ENCODE measurements at regions not wholly inside any gene's neighbourhood (a gene's known extent, or its start where the extent isn't known, plus 50 kb on each side); places are given as distances from the start of the nearest gene placed in this dataset.
"Not testable (repeated sequence)": the region's sequence is repeated elsewhere in the genome, so short reads cannot be mapped to it uniquely, and the experiment has no call there.

DNA sequence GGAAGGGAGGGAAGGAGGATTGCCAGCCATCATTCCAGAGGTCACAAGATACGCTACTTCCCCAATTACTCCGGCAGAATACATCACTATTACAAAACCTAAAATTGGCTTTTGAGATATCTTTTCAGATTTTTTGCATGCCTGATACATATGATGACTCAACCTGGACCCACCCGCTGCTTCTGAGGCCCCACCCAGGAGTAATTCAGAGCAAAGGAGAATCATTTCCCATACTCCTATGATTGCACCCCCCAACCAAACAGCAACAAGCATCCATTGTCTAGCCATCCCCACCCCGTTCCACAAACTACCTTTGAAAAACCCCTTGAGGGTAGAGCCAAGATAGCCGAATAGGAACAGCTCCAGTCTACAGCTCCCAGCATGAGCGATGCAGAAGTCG, 163.5 kb upstream of the GJE1 start:
- no peak for DNase-seq

DNA sequence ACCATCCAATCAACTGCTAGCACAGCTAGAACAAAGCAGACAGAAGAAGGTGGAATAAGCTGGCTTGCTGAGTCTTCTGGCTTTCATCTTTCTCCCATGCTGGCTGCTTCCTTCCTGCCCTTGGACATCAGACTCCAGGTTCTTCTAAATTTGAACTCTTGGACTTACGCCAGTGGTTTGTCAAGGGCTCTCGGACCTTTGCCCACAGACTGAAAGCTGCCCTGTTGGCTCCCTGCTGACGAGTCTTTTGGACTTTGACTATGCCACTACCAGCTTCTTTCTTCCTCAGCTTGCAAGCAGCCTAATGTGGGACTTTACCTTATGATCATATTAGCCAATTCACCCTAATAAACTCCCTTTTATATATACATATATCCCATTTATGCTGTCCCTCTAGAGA, 164.1 kb upstream of the GJE1 start:
- no peak for DNase-seq

DNA sequence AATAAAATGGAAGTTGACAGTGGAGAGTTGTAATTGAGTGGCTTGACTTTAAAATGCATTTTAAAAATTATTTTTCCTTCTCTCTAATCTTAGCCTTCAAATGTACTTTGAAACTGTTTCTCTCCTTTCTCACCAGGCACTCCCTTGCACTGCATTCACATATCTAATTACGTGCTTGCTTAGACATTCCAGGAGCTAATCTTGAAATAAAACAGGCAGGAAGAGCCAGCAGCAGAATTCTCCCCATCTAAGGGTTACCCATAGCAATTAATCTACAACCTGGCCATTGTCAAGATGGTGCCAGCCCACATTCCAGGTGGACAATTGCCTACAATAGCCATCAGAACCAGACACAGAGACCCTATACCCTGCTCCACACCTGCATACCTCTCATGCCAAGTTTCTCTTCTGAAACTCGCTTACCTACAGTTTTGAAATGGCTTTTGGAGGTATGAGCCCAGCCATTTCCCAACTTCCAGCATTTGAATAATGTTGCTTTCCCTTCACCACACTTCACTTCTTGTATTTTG, 167.6 kb upstream of the GJE1 start:
- DNase-seq: no peak

DNA sequence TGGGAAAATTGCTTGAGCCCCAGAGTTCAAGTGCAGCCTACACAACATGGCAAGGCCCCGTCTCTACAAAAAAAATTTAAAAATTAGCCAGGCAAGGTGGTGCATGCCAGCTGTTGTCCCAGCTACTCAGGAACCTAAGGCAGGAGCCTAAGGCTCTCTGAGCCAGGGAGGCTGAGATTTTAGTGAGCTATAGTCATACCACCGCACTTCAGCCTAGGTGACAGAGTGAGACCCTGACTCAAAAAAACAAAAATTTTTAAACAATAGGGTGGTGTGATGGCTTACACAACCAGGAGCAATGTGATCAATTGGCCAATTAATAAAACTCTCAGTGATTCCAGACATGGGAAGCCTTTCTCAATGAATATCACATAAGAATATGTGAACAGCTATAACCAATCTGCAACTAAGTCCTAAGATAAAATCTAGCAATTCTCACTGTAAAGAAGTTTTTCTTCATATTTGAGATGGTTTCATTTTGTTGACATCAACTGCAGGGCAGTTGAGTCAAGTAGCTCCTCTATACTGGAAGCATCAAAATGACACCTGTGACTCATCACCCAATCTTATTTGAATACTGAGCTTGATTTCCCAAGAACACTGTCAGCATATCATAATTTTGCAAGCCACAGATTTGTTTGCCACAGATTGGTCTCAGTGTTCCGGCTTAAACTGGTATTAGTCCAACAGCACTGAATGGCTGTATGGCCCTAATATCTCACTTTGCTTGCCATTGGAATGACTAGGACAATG, 169.0 kb upstream of the GJE1 start:
- no peak for DNase-seq

DNA sequence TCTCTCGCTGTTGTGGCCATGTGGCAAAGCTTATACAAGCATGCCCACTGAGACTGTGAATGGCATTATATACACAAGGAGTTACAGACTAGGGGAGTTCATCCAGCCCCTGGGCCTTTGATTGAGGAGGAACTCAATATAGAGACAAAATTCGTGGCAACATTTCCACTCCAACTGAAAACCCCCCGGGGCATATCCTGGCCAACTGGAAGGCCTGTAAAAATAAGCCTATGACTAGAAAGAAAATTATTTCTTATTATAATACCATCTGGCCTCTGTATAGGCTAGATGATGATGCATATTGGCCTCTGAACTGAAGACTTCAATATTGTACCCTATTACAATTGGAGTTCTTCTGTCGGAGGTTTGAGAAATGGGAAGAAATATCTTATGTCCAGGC, 175.5 kb upstream of the GJE1 start:
- no peak for DNase-seq

DNA sequence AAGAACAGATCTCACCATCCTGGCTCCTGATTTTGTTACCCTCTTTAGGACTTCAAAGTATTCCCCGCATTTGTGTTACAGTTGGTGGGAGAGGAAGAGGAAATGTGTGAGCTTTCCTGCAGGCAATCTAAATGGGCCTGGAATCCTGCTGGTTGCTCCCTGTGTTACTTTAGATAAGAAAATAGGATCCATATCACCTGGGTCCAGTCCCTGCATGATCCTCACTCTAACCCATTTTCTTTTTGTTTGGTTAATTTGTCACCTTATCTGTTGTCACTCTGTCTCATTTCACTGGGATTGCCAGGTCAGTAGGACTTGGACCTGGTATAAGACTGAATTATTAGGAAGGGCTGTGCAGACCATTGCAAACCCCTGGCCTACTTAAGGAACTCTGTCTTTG, 175.9 kb upstream of the GJE1 start:
- no peak for DNase-seq

DNA sequence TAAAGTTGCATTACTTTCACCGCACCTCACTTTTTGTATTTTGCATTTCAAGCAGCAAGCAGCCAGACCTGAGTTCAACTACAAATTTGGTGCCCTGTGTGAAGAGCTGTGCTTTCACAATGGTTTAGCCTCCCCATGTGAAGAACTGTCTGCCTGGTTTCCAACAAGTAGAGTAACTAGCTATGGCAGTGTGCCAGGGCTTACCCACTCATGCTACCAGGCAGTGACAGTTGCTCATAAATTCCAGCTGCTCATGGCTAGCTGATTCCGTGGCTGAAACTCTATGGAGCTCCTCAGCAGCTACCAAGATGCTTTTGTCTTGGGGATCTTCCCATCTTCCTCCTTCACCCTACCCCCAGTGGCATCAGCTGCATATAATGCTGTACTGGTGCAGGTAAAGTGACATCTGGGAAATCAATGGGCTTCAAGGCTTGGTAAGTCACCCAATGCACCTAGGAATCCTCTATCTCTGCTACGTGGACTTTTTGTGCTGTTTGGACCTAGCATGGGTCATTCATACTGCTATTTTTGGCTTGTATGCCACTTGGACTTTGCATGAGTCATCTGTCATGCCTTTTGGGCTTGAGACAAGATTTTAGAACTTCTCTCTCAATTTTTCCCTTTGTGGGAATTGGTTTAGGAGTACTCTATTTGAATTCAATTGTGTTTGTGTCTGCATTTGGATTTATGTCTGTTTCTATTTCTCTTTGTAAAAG, 176.5 kb upstream of the GJE1 start:
- no peak for DNase-seq

DNA sequence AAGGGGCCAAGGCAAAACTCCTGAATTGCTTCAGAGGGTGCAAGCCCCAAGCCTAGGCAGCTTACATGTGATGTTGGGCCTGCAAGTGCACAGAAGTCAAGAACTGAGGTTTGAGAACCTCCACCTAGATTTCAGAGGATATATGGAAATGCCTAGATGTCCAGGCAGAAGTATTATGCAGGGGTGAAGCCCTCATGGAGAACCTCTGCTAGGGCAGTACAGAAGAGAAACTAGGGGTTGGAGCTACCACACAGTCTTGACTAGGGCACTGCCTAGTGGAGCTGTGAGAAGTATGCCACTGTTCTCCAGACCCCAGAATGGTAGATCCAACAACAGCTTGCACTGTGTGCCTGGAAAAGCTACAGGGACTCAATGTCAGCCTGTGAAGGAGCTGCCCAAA, 179.7 kb upstream of the GJE1 start:
- DNase-seq: no peak

DNA sequence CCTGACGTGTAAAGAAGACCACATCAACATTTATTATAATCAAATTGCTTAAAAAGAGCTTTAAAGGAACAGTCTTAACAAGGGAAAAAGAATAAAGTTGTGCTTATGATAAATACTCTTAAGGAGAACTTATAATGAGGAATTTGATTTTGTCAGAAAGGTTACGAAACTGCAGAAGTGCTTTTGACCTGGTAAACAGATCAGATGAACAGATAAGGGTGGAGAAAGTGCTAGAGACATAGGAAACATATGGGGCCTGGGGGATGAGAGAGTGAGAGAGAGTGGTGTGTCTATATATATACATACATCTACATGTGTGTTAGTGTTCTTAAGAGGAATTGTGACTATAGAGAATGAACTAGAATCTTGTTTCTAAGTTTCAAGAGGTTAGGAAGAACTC, 186.2 kb upstream of the GJE1 start:
- DNase-seq: no peak

DNA sequence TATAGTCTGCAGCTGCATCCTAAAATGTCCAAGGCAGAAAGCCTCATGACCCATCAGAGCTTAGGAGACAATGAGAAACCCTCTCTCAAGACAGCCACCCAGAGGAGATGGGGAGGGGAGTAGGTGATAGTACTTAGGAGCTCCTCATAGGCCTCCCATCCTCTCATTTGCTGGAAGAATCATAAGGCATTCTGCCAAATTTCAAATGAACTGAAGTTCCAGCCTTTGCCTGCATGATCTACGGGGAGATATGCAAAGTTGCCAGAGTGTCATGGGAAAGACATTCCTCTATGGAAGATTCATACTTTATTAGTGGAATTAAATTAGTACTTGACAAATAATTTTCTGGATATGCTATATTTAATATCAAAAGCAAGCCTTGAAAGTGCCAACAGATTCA, 194.1 kb upstream of the GJE1 start:
- DNase-seq: no peak

DNA sequence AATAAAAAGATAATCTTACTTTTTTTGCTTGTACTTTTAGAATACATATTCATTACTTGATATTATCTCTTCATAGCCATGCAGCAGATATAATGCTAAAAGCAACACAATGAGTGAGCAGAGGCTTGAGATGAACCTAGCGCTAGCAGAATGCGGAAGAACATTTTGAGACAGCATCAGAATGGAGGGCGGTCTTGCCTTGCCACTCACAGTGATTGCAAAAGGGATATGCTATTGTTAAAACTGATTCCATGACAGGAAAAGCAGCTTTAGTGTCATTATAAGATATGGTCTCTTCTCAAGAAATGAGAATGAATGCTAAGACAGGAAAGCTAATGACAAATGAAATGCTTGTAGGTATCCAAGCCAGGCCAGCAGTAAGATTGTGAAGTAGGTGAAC, 200.0 kb upstream of the GJE1 start:
- DNase-seq: no peak

DNA sequence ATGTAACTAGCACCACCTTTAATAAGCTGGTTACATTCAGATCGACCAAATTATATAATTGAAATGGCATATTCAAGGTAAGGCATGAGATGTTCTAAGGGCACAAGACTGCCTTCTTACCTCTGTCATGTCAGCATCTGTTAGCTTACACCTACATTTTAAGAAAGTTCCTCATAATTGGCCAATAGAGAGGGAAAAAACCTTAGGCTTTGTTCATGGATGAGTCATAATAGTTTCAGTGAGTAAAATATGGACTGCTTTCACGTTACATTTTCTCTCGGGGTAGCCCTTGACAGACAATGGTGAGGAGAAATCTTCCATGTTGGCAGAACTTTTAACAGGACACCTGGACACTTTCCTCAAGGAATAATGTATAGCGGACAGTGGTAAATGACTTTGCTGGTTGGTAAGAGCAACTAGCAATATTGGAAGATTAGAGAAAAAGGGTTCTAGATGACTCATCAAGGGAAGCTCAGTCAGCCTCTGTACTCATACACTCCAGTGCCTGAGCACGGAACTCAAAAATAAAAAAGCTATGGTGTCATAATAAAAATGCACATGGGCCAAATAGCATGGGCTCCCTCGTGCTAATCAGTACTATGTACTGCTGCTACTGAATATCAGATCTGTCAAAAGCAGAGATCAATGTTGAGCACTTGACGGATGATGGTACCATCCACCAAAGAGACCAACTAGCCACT, 206.4 kb upstream of the GJE1 start:
- not testable (repeated sequence) for DNase-seq

DNA sequence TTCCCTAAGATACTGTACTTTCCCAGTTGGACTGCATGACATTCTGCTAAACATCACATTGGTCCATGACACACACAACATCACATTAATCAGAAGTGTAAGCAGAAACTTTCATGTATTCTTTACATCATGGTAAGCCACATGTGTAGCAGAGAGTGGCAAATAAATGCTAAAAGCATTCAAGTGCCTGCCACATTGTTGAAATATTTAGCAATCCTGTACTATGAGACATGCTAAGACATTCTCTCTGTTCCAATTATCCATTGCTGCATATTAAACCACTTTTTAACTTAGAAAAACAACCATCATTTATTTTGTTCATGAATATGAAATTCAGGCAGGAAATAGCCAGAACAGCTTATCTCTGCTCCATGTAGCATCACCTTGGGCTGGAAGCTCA, 207.7 kb upstream of the GJE1 start:
- DNase-seq: no peak

DNA sequence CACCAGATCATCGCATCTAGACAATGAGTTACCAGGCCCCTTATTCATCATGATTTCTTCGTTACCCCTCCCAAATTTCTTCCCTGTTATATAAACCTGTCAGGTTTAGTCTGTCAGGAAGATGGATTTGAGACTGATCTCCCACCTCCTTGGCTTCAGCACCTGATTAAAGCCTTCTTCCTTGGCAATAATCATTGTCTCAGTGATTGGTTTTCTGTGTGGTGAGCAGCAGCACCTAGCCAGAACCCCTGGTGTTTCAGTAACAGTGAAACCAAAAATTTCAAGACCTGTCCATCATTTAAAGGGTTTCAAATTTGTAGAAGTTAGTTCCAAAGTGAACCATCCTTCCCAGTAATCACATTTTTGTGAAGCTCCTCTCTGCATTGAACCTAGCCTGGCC, 209.8 kb upstream of the GJE1 start:
- DNase-seq: no peak

DNA sequence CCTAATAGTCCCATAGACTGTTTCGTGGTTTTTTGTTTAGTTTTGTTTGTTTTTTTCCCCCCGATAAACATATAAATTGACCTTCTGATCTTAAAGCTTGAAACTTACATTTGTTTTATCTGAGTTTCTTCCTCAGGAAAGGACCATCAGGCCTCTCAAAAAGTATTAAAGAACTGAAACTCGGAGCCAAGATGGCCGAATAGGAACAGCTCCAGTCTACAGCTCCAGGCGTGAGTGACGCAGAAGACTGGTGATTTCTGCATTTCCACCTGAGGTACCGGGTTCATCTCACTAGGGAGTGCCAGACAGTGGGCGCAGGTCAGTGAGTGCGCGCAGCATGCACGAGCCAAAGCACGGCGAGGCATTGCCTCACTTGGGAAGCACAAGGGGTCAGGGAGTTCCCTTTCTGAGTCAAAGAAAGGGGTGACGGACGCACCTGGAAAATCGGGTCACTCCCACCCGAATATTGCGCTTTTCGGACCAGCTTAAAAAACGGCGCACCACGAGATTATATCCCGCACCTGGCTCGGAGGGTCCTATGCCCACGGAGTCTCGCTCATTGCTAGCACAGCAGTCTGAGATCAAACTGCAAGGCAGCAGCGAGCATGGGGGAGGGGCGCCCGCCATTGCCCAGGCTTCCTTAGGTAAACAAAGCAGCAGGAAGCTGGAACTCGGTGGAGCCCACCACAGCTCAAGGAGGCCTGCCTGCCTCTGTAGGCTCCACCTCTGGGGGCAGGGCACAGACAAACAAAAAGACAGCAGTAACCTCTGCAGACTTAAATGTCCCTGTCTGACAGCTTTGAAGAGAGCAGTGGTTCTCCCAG, 215.8 kb upstream of the GJE1 start:
- DNase-seq: not testable (repeated sequence)

DNA sequence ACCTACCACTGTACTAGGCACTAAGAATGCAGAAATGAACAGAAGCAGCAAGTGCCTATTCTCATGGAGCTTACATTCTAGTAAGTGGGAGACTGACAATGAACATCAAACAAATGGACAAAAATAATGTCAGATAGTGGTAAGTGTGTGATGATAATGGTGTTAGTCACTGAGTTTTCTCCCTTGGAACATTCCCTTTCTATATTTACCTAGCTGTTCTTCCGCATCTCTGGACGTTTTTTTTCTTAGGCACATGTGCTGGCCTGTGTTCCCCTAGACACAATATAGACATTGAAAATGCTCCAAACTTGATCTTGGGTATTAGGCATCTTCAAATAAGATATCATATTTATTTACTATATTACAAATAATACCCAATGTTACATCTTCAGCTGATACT, 218.1 kb upstream of the GJE1 start:
- no peak for DNase-seq

DNA sequence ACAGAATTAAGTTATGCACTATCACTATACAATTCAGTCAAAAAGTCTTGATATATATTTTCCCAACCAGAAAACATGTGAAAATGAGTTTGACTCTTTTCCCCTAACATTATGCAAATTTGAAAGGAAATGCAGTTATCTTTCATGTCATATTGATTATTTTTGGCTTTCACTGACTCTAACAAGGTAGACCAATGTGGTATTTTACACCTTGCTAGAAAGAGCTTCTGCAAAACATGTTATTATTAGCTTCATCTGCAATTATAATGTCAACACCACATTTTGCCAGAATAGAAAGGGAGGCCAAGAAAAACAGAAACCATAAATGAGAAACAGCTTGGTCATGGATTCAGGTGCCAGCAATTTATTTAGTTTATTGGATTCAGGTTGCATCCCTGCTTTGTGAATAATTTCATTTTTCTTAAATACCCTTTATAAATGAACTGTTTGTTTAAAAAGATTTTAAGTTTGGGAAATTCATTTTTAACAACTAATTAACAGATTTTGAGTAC, 226.1 kb upstream of the GJE1 start:
- DNase-seq: no peak

DNA sequence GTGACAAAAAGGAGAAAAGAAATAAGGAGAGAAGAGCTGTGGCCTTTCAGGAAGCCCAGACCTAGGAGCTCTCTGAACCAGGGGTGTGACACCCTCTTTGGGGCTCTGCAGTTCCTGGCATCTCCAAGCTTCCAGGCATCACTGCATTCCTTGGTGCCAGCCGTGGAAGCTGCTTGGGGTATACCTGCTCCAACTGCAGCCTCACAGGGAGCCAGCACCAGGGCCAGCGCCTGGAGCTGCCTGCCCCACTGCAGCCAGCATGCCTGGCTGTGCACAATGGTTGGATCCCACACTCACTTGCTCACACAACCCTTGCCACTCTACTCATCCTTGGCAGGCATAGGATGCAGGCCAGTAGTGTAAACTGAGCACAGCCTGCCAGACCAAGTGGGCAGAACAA, 242.1 kb upstream of the GJE1 start:
- DNase-seq: no peak

DNA sequence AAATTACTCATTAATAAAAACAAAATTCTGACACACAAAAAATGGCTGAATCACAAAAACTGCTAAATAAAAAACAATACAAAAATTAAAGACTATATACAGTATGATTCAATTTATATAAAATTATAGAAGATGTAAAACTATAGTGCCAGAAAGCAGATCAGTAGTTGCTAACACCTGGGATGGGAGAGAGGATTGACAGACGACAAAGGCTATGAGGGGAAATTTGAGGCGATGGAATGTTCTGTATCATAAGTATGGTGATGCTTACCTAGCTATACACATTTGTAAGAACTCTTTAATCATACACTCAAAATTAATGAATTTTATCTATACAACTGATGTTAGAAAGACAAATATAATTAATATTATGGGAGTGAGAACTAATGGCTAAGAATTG, 247.9 kb upstream of the GJE1 start:
- DNase-seq: no peak

DNA sequence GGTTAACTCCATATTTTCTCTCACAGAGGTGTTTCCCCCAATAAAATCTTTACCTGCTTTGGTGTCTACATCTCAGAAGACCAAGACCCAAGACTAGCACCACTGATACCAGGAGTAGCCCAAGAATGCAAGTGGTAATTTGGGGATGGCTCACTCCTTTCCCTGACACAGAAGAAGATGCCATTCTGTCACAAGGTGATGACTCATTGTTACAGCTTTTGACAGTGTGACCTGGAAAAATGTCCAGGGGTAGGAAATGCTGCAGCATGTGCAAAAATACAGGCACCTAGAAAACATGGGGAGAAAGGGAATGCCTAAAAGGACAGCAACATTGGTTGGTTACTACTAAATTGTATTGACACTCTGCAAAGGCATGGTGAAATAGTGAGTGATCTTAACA, 254.0 kb upstream of the GJE1 start:
- DNase-seq: no peak

DNA sequence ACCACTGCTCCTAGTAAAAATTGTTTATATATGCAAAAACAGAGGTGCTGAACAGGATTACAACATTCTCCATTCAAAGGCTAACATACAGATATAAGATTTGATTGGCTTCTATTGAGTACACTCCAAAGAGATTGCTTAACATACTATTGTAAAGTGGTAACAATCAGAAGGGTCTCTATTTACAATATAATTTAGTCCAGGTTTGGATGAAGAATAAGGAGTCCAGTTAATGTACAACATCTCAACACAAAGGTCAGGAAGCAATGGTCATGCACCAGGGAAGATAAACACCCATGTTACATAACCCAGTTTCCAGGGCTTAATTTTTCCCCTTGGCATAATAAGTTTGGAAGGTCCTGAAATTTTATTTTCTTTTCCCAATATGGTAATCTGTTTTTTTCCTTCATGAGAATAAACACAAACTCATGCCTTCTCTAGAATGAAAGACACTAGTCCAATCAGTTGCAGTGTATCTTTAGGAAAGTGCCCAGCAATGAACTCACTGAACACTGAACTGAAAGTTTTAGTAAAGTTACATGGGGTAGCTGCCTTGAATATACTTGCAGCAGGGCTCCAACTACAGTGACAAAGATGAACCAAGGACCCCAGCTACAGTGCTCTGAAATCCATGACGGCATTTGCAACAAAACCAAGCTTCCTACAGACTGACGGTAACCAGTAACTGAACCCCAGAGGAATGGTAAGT, 255.3 kb upstream of the GJE1 start:
- no peak for DNase-seq

DNA sequence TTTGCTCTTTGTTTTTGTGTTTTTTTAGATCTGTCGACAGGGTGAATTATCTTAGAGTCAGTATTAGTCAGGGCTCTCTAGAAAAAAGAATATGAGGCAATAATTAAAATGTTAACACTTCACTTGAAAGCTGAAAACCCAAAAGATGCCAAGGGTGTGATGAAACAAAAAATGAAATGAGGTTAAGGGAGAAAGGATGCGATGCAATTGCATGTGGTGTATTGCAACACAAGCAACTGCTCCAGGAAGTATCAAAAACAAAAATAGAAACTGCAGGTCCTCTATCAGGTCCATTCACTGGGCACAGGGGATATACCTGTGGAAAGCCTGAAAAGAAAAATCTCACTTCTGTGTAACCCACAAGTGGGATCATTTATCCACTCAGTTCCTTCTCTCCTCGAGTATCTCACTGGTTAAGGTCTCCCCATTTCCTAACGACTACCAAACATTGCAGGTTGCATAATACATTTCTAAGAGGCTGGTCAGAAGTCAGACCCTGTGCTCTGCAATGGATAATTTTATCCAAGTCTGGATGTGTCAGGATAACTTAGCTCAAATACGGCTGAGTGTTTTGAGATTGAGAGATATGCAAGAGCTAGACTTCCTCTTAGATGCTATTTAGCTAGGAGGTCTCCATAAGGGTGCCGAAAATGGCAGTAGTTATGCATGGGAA, 257.7 kb upstream of the GJE1 start:
- DNase-seq: no peak
